Liver (tissue), 8 donors: ENCODE measurements at regions not wholly inside any gene's neighbourhood (a gene's known extent, or its start where the extent isn't known, plus 50 kb on each side); places are given as distances from the start of the nearest gene placed in this dataset.

Source experiments
- DNase-seq: peaks from one replicate; pipeline ENCODE4 v3.0.0-alpha.2; 2017; ENCODE audit warnings: low spot score
- H3K27ac ChIP-seq, 2 donors: one replicate each; pipeline ENCODE4 v1.7.0; 2013; ENCODE audit warnings: inconsistent platforms in 2 of 2, low read length in 2 of 2, control low read depth in 1 of 2, low read depth in 1 of 2, mild to moderate bottlenecking in 1 of 2
- H3K27me3 ChIP-seq, 4 donors: one replicate each; pipeline versions ENCODE4 v1.6.1 to v1.7.0; 2013; ENCODE audit warnings: low read length in 3 of 4, inconsistent platforms in 1 of 4, mild to moderate bottlenecking in 1 of 4, moderate library complexity in 1 of 4; ENCODE audit not compliant: control insufficient read depth in 4 of 4, insufficient read depth in 4 of 4
- H3K36me3 ChIP-seq, 4 donors: one replicate each; pipeline versions ENCODE4 v1.6.1 to v1.7.0; 2013; ENCODE audit warnings: low read length in 3 of 4, mild to moderate bottlenecking in 3 of 4, low read depth in 1 of 4, moderate library complexity in 1 of 4; ENCODE audit not compliant: control insufficient read depth in 4 of 4, insufficient read depth in 3 of 4
- H3K4me1 ChIP-seq, 4 donors: one replicate each; pipeline versions ENCODE4 v1.6.1 to v1.7.0; 2013; ENCODE audit warnings: low read length in 3 of 4, mild to moderate bottlenecking in 3 of 4, moderate library complexity in 1 of 4; ENCODE audit not compliant: control insufficient read depth in 4 of 4, insufficient read depth in 4 of 4
- H3K4me3 ChIP-seq, 3 donors: one replicate each; pipeline versions ENCODE4 v1.6.1 to v1.7.0; 2013; ENCODE audit warnings: low read length in 3 of 3, control low read depth in 1 of 3, low read depth in 1 of 3, mild to moderate bottlenecking in 1 of 3
- H3K9ac ChIP-seq, 2 donors: one replicate each; pipeline ENCODE4 v1.7.0; 2013; ENCODE audit warnings: low read length in 2 of 2, mild to moderate bottlenecking in 2 of 2, moderate library complexity in 2 of 2, control low read depth in 1 of 2, low read depth in 1 of 2
- H3K9me3 ChIP-seq, 4 donors: one replicate each; pipeline versions ENCODE4 v1.6.1 to v1.7.0; 2013; ENCODE audit warnings: low read length in 3 of 4; ENCODE audit not compliant: control insufficient read depth in 4 of 4
- ATF3 ChIP-seq: IDR thresholded peaks from 2 replicates; pipeline ENCODE4 v1.6.1; 2016; ENCODE audit warnings: antibody characterized with exemption
- CTCF ChIP-seq: fragments of 150-350 bp; IDR thresholded peaks from 2 replicates; pipeline ENCODE4 v1.5.1; 2017; ENCODE audit warnings: improper control_type of control experiment, low read depth, low read length; ENCODE audit not compliant: missing input control
- EGR1 ChIP-seq, 2 donors: IDR thresholded peaks; 2 replicates each; pipeline ENCODE4 v1.6.1; 2016 to 2018; ENCODE audit warnings: antibody characterized with exemption in 2 of 2, low read depth in 2 of 2
- FOXA1 ChIP-seq: IDR thresholded peaks from 2 replicates; pipeline ENCODE4 v1.6.1; 2016; ENCODE audit warnings: antibody characterized with exemption
- FOXA2 ChIP-seq: IDR thresholded peaks from 2 replicates; pipeline ENCODE4 v1.6.1; 2016; ENCODE audit warnings: antibody characterized with exemption
- GABPA ChIP-seq, 2 donors: IDR thresholded peaks in 1 of 2; conservative IDR thresholded peaks in 1 of 2; 2 replicates each; pipeline ENCODE4 v1.6.1; 2016; ENCODE audit warnings: antibody characterized with exemption in 2 of 2, mild to moderate bottlenecking in 1 of 2, moderate library complexity in 1 of 2
- HNF4A ChIP-seq, 2 donors: conservative IDR thresholded peaks; 2 replicates each; pipeline ENCODE4 v1.6.1; 2016; ENCODE audit warnings: antibody characterized with exemption in 2 of 2, mild to moderate bottlenecking in 2 of 2
- HNF4G ChIP-seq: IDR thresholded peaks from 2 replicates; pipeline ENCODE4 v1.6.1; 2016; ENCODE audit warnings: antibody characterized with exemption
- JUND ChIP-seq, 2 donors: IDR thresholded peaks; 2 replicates each; pipeline ENCODE4 v1.6.1; 2016; ENCODE audit warnings: antibody characterized with exemption in 2 of 2
- MAX ChIP-seq: IDR thresholded peaks from 2 replicates; pipeline ENCODE4 v1.6.1; 2016; ENCODE audit warnings: antibody characterized with exemption
- NR2F2 ChIP-seq: IDR thresholded peaks from 2 replicates; pipeline ENCODE4 v1.6.1; 2016; ENCODE audit warnings: antibody characterized with exemption
- RAD21 ChIP-seq, 2 donors: IDR thresholded peaks; 2 replicates each; pipeline ENCODE4 v1.6.1; 2016; ENCODE audit warnings: antibody characterized with exemption in 2 of 2, mild to moderate bottlenecking in 2 of 2
- REST ChIP-seq: IDR thresholded peaks from 2 replicates; pipeline ENCODE4 v1.6.1; 2016; ENCODE audit warnings: antibody characterized with exemption, mild to moderate bottlenecking
- RXRA ChIP-seq, 2 donors: IDR thresholded peaks; 2 replicates each; pipeline ENCODE4 v1.6.1; 2017 to 2018; ENCODE audit warnings: antibody characterized with exemption in 2 of 2, mild to moderate bottlenecking in 1 of 2
- SP1 ChIP-seq: IDR thresholded peaks from 2 replicates; pipeline ENCODE4 v1.6.1; 2018; ENCODE audit warnings: antibody characterized with exemption, mild to moderate bottlenecking
- TAF1 ChIP-seq: conservative IDR thresholded peaks from 2 replicates; pipeline ENCODE4 v1.6.1; 2016; ENCODE audit warnings: antibody characterized with exemption, mild to moderate bottlenecking
- YY1 ChIP-seq: IDR thresholded peaks from 2 replicates; pipeline ENCODE4 v1.6.1; 2016; ENCODE audit warnings: antibody characterized with exemption, mild to moderate bottlenecking
- ZBTB33 ChIP-seq: IDR thresholded peaks from 2 replicates; pipeline ENCODE4 v1.6.1; 2016; ENCODE audit warnings: antibody characterized with exemption
- whole genome bisulfite sequencing: extraction: QIAGEN DNeasy Blood & Tissue Kit; methylation state at CpG from one replicate; pipeline ENCODE4 v1.1.7; 2013; 5-methylcytosine and 5-hydroxymethylcytosine counted together
- donor health status: healthy.
- donor health status: healthy.
- donor health status: healthy.
- donor health status: healthy.
- donor health status: healthy.

- TF ChIP-seq ATF3, result no peak
- TF ChIP-seq RAD21 (IDR thresholded peaks at IDR 0.05), result no peak
- TF ChIP-seq MAX, result no peak
- no peak for TF ChIP-seq FOXA2
- TF ChIP-seq HNF4A (conservative IDR thresholded peaks at IDR 0.05), result no peak
- no peak for TF ChIP-seq CTCF
- no peak for TF ChIP-seq GABPA (IDR thresholded peaks at IDR 0.05 in 1 of 2, conservative IDR thresholded peaks at IDR 0.05 in 1 of 2)
- no peak for TF ChIP-seq JUND (IDR thresholded peaks at IDR 0.05)
- no peak for TF ChIP-seq RXRA (IDR thresholded peaks at IDR 0.05)
- TF ChIP-seq HNF4G, result no peak
- TF ChIP-seq YY1, result no peak
- TF ChIP-seq EGR1 (IDR thresholded peaks at IDR 0.05; ENCODE audit: low read depth in 2 of 2), result no peak
- TF ChIP-seq NR2F2, result no peak
- TF ChIP-seq FOXA1, result no peak
- no peak for TF ChIP-seq REST
- TF ChIP-seq TAF1, result no peak
- no peak for TF ChIP-seq ZBTB33
- no peak for TF ChIP-seq SP1
- peaks cover 0 to 2% (median 0%) of the 10 kb centered on the region in 4 donors for H3K4me1 ChIP-seq
- no peak overlapping the region for H3K27ac ChIP-seq
- 88% methylated on average over 4 of the region's 4 CpGs for WGBS
- no peak overlapping the region for H3K9ac ChIP-seq
- H3K27me3 ChIP-seq, result no peaks in the 10 kb centered on the region
- no peak overlapping the region for H3K4me3 ChIP-seq
- no peaks in the 10 kb centered on the region for H3K9me3 ChIP-seq
- no peaks in the 10 kb centered on the region for H3K36me3 ChIP-seq
- no peak for DNase-seq
Measured at GRCh38 chr1:98340511-98340910, 321.0 kb upstream of the SNX7 start.
